ENCODE measurements at regions not wholly inside any gene's neighbourhood (a gene's known extent, or its start where the extent isn't known, plus 50 kb on each side); places are given as distances from the start of the nearest gene placed in this dataset.

GRCh38 chr11:45067966-45068365 is 78.5 kb upstream of the PRDM11 start:
- DNase-seq: no peak

GRCh38 chr11:45071232-45071631 is 75.2 kb upstream of the PRDM11 start:
- DNase-seq: no peak

GRCh38 chr11:45073685-45074141 is 72.7 kb upstream of the PRDM11 start:
- DNase-seq: no peak

- no peak for DNase-seq
These were observed 70.9 kb upstream of the PRDM11 start for GRCh38 chr11:45075519-45075918.

GRCh38 chr11:45075952-45076351 is 70.5 kb upstream of the PRDM11 start:
- DNase-seq: no peak

GRCh38 chr11:45076761-45077160 is 69.7 kb upstream of the PRDM11 start:
- no peak for DNase-seq

GRCh38 chr11:45078236-45079074 is 68.0 kb upstream of the PRDM11 start:
- DNase-seq: no peak

- peak; percentile 91 for DNase-seq
These were observed 67.4 kb upstream of the PRDM11 start for GRCh38 chr11:45079075-45079444.

GRCh38 chr11:45079567-45079942 is 66.9 kb upstream of the PRDM11 start:
- DNase-seq: no peak

- DNase-seq: peak; percentile 54
These were observed 66.3 kb upstream of the PRDM11 start for GRCh38 chr11:45079943-45080719.

GRCh38 chr11:45082744-45083543 is 63.5 kb upstream of the PRDM11 start:
- no peak for DNase-seq

- no peak for DNase-seq
These were observed 62.8 kb upstream of the PRDM11 start for GRCh38 chr11:45083544-45084087.

GRCh38 chr11:45085646-45086501 is 60.6 kb upstream of the PRDM11 start:
- DNase-seq: no peak

- no peak for DNase-seq
These were observed 59.9 kb upstream of the PRDM11 start for GRCh38 chr11:45086526-45086925.

GRCh38 chr11:45087086-45087899 is 59.1 kb upstream of the PRDM11 start:
- no peak for DNase-seq

- DNase-seq: no peak
These were observed 58.6 kb upstream of the PRDM11 start for GRCh38 chr11:45087900-45088160.

- DNase-seq: no peak
These were observed 57.2 kb upstream of the PRDM11 start for GRCh38 chr11:45089251-45089650.

- DNase-seq: peak; percentile 16
These were observed 56.6 kb upstream of the PRDM11 start for GRCh38 chr11:45089676-45090499.

- DNase-seq: no peak
These were observed 55.8 kb upstream of the PRDM11 start for GRCh38 chr11:45090607-45091006.
